Mucosa of rectum (tissue), 2 donors: ENCODE measurements at regions not wholly inside any gene's neighbourhood (a gene's known extent, or its start where the extent isn't known, plus 50 kb on each side); places are given as distances from the start of the nearest gene placed in this dataset.

Source experiments
- H3K27ac ChIP-seq, 2 donors: one replicate each; pipeline ENCODE4 v1.7.0; 2013; ENCODE audit warnings: inconsistent platforms in 2 of 2, low read depth in 2 of 2, low read length in 2 of 2
- H3K27me3 ChIP-seq, 2 donors: one replicate each; pipeline ENCODE4 v1.7.0; 2013; ENCODE audit warnings: low read length in 2 of 2; ENCODE audit not compliant: control insufficient read depth in 2 of 2, insufficient read depth in 2 of 2
- H3K36me3 ChIP-seq, 2 donors: one replicate each; pipeline ENCODE4 v1.7.0; 2013; ENCODE audit warnings: low read length in 2 of 2; ENCODE audit not compliant: control insufficient read depth in 2 of 2, insufficient read depth in 2 of 2
- H3K4me1 ChIP-seq, 2 donors: one replicate each; pipeline ENCODE4 v1.7.0; 2013; ENCODE audit warnings: low read length in 2 of 2, mild to moderate bottlenecking in 1 of 2; ENCODE audit not compliant: control insufficient read depth in 2 of 2, insufficient read depth in 2 of 2
- H3K4me3 ChIP-seq, 2 donors: one replicate each; pipeline ENCODE4 v1.7.0; 2013; ENCODE audit warnings: low read length in 2 of 2
- H3K9ac ChIP-seq, 2 donors: one replicate each; pipeline ENCODE4 v1.7.0; 2013; ENCODE audit warnings: low read length in 2 of 2, low read depth in 1 of 2, mild to moderate bottlenecking in 1 of 2
- H3K9me3 ChIP-seq, 2 donors: one replicate each; pipeline ENCODE4 v1.7.0; 2013; ENCODE audit warnings: low read length in 2 of 2; ENCODE audit not compliant: control insufficient read depth in 2 of 2
- donor health status: healthy.
- donor health status: Normal muscosa, but diverticular disease.

DNA sequence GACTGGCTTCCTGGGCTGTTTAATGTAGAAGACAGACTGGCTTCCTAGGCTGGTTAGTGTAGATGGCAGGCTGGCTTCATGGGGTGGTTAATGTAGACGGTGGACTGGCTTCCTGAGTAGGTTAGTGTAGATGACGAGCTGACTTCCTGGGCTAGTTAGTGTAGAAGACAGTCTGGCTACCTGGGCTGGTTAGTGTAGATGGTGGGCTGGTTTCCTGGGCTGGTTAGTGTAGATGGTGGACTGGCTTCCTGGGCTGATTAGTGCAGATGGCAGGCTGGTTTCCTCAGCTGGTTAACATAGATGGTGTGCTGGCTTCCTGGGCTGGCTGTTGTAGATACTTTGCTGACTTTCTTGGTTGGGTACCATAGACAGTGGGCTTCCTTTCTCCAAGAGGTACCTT is 122.9 kb upstream of the PPP2R2D start:
- no peak overlapping the region for H3K4me3 ChIP-seq
- H3K4me1 ChIP-seq = no peaks in the 10 kb centered on the region

DNA sequence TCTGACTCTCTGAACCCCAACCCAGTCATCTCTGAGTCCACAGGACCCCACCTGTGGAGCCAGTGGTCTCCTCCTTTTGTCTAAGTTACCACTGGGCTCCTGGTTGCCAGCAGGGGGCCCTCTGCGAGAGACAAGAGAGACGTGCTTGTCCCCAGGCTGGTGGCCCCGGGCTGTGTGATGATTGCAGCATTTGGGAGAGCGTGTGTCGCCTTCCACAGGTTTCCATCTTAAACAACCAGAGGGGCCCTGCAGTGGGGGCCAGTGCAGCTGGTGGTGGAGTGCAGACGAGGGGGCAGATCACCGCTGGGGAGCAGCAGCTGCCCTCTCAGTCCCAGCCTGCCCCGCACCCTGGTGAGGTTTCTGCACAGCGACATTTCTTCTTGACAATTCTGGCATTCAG is 122.4 kb upstream of the PPP2R2D start:
- Histone ChIP-seq H3K36me3 (no peaks in the 10 kb centered on the region), H3K9me3 (peaks cover 0 to 11% of the 10 kb centered on the region in 2 donors), H3K4me3 (no peak overlapping the region), H3K4me1 (no peaks in the 10 kb centered on the region), H3K27ac (no peak overlapping the region), H3K27me3 (no peaks in the 10 kb centered on the region), H3K9ac (no peak overlapping the region)

More for the DNA sequence above, 122.9 kb upstream of the PPP2R2D start:
- no peaks in the 10 kb centered on the region for H3K36me3 ChIP-seq
- no peak overlapping the region for H3K27ac ChIP-seq
- H3K27me3 ChIP-seq = no peaks in the 10 kb centered on the region
- peaks cover 0 to 11% of the 10 kb centered on the region in 2 donors for H3K9me3 ChIP-seq
- H3K9ac ChIP-seq = no peak overlapping the region

DNA sequence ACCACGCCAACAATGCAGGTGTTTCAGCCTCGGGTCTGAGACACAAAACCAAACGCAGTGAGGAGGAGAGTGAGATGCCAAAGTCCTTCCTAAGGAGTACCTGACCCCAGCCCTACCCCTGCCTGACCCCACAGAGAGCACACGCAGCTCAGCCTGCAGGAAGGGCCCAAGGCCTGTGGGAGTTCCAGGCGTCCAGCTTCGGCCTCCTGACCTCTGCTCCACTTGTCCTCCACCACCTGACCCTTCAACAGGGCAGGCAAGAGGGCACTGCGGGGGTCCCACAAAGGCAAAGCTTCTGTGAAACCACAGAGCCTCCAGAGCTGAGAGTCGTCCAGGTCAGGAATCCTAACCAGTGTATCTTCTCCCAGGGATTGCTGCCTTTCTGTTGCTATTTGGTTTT is 122.0 kb upstream of the PPP2R2D start:
- Histone ChIP-seq H3K27ac (no peak overlapping the region), H3K4me3 (no peak overlapping the region), H3K36me3 (no peaks in the 10 kb centered on the region), H3K9me3 (peaks cover 0 to 11% of the 10 kb centered on the region in 2 donors), H3K27me3 (no peaks in the 10 kb centered on the region), H3K9ac (no peak overlapping the region), H3K4me1 (no peaks in the 10 kb centered on the region)

GRCh38 chr10:131779661-131780394 is 121.0 kb upstream of the PPP2R2D start:
- Histone ChIP-seq H3K9ac (no peak overlapping the region), H3K36me3 (no peaks in the 10 kb centered on the region), H3K9me3 (peaks cover 0 to 11% of the 10 kb centered on the region in 2 donors), H3K27me3 (no peaks in the 10 kb centered on the region), H3K4me1 (no peaks in the 10 kb centered on the region), H3K27ac (no peak overlapping the region), H3K4me3 (no peak overlapping the region)

DNA sequence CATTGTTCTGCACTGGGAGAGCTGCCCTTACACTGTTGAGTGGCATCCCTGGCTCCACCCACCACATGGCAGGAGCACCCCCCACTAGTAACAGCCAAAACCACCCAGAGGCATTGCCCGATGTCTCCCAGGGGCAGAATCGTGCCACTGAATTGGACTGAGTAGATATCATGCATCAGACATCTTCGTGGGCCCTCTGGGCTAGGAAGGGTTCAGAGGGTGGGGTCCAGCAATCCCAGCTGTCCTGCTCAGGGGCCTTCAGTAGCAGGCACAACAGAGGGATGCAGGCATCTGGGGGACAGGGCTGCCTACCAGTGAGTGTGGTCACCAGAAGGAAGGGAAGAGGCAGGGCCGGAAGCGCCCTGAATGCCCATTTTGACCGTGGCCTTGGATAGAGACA is 119.7 kb upstream of the PPP2R2D start:
- Histone ChIP-seq H3K4me3 (no peak overlapping the region), H3K36me3 (no peaks in the 10 kb centered on the region), H3K9ac (no peak overlapping the region), H3K27me3 (no peaks in the 10 kb centered on the region), H3K27ac (no peak overlapping the region), H3K4me1 (no peaks in the 10 kb centered on the region), H3K9me3 (peaks cover 0 to 11% of the 10 kb centered on the region in 2 donors)

- H3K36me3 ChIP-seq = no peaks in the 10 kb centered on the region
- no peak overlapping the region for H3K27ac ChIP-seq
- no peak overlapping the region for H3K4me3 ChIP-seq
- no peak overlapping the region for H3K9ac ChIP-seq
- H3K4me1 ChIP-seq = no peaks in the 10 kb centered on the region
- no peaks in the 10 kb centered on the region for H3K27me3 ChIP-seq
- H3K9me3 ChIP-seq = peaks cover 0 to 6% of the 10 kb centered on the region in 2 donors
Measured at GRCh38 chr10:131781791-131782190, 119.0 kb upstream of the PPP2R2D start.

GRCh38 chr10:131784363-131785120 is 116.3 kb upstream of the PPP2R2D start:
- no peaks in the 10 kb centered on the region for H3K27me3 ChIP-seq
- no peak overlapping the region for H3K4me3 ChIP-seq
- H3K4me1 ChIP-seq = no peaks in the 10 kb centered on the region
- no peak overlapping the region for H3K27ac ChIP-seq
- no peaks in the 10 kb centered on the region for H3K36me3 ChIP-seq
- H3K9me3 ChIP-seq = no peaks in the 10 kb centered on the region
- no peak overlapping the region for H3K9ac ChIP-seq

DNA sequence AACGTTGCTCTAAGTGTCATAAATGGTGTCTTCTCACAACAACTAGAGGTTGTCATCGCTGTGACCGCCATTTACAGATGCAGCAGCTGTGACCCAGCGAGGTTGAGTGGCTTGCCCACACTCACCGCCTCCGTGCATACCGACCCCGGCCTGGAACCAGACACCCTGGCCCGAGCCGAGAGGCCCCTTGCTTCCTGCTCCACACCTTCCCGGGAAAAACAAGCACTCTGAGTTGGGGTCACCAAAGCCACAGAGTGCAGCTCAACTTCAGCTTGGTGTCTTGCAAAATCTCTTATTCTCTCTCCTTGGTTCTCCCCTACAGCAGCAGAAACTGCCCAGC is 115.7 kb upstream of the PPP2R2D start:
- Histone ChIP-seq H3K27me3 (no peaks in the 10 kb centered on the region), H3K9me3 (no peaks in the 10 kb centered on the region), H3K27ac (no peak overlapping the region), H3K36me3 (no peaks in the 10 kb centered on the region), H3K9ac (no peak overlapping the region), H3K4me1 (no peaks in the 10 kb centered on the region), H3K4me3 (no peak overlapping the region)

DNA sequence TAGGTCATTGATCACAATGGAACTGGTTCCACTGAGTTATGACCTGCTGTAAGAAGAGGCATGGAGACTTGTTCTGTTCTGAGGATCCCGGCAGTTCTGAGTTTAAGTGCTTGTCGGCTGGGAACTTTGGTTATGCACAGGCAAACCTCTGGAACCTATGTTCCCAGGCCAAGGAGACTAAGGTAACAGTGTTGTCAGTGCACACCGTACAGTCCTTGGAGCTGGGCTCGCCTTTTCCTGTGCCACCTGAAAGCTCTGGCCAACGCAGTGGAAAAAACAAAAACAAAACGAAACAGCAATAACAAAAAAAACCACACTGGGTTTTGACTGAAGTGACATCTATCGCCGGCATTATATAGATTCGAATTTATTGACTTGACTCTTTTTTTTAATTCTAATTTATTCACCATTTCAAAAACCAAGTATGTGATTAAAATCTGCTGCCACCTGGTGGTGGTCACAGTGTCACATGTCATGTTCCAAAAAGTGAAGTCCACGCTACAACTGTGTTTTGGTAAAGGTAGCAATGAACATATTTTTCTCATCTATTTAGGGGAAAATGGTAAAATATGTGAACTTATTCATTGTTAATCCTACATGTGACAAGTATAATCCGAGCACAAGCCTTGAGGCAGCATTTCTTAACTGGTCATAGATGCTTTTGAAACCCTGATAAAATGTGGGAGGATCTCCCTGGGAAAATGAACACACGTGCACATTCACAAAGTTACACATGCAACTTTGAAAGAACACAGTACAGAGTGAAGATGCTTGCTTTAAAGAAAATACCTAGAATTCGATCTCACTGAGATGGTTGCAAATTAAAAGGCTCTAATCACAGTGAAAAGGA is 113.8 kb upstream of the PPP2R2D start:
- no peak overlapping the region for H3K9ac ChIP-seq
- no peaks in the 10 kb centered on the region for H3K36me3 ChIP-seq
- no peaks in the 10 kb centered on the region for H3K4me1 ChIP-seq
- H3K27ac ChIP-seq = no peak overlapping the region
- no peak overlapping the region for H3K4me3 ChIP-seq
- no peaks in the 10 kb centered on the region for H3K9me3 ChIP-seq
- no peaks in the 10 kb centered on the region for H3K27me3 ChIP-seq

- Histone ChIP-seq H3K4me1 (no peaks in the 10 kb centered on the region), H3K27ac (no peak overlapping the region), H3K27me3 (no peaks in the 10 kb centered on the region), H3K9me3 (no peaks in the 10 kb centered on the region), H3K9ac (no peak overlapping the region), H3K4me3 (no peak overlapping the region), H3K36me3 (no peaks in the 10 kb centered on the region)
Measured at GRCh38 chr10:131787961-131788360, 112.8 kb upstream of the PPP2R2D start.
